ENCODE measurements at regions not wholly inside any gene's neighbourhood (a gene's known extent, or its start where the extent isn't known, plus 50 kb on each side); places are given as distances from the start of the nearest gene placed in this dataset.
"Not testable (repeated sequence)": the region's sequence is repeated elsewhere in the genome, so short reads cannot be mapped to it uniquely, and the experiment has no call there.

GRCh38 chr11:127965939-127966668 lies 621.3 kb downstream of the ETS1 start:
- H4K20me1 ChIP-seq (ENCODE audit: insufficient read depth, low read depth, low read length), result no peaks in the 10 kb centered on the region
- no peak overlapping the region for H3K9ac ChIP-seq (ENCODE audit: low read length)
- H3K27ac ChIP-seq (ENCODE audit: low read length), result no peak overlapping the region
- no peak overlapping the region for H2AFZ ChIP-seq (ENCODE audit: low read length)
- H3K27me3 ChIP-seq (ENCODE audit: low read length), result no peaks in the 10 kb centered on the region
- H3K79me2 ChIP-seq (ENCODE audit: low read length), result no peaks in the 10 kb centered on the region
- H3K4me1 ChIP-seq (ENCODE audit: low read length), result no peaks in the 10 kb centered on the region
- H3K4me3 ChIP-seq (ENCODE audit: low read length), result no peak overlapping the region
- H3K4me2 ChIP-seq (ENCODE audit: low read depth, low read length, poor library complexity, severe bottlenecking), result no peak overlapping the region
- no peak for DNase-seq
- no peaks in the 10 kb centered on the region for H3K9me3 ChIP-seq (ENCODE audit: low read length)
- no peaks in the 10 kb centered on the region for H3K9me2 ChIP-seq (replicated peaks; ENCODE audit: insufficient read depth, low read length)
- no peaks in the 10 kb centered on the region for H3K36me3 ChIP-seq (ENCODE audit: insufficient read depth, low read length)

- H3K9me3 ChIP-seq (ENCODE audit: low read length), result no peaks in the 10 kb centered on the region
- H3K27me3 ChIP-seq (ENCODE audit: low read length), result no peaks in the 10 kb centered on the region
- H3K36me3 ChIP-seq (ENCODE audit: insufficient read depth, low read length), result no peaks in the 10 kb centered on the region
- no peaks in the 10 kb centered on the region for H4K20me1 ChIP-seq (ENCODE audit: insufficient read depth, low read depth, low read length)
- no peak overlapping the region for H3K9ac ChIP-seq (ENCODE audit: low read length)
- no peak overlapping the region for H3K4me3 ChIP-seq (ENCODE audit: low read length)
- no peak overlapping the region for H3K27ac ChIP-seq (ENCODE audit: low read length)
- H2AFZ ChIP-seq (ENCODE audit: low read length), result no peak overlapping the region
- H3K4me1 ChIP-seq (ENCODE audit: low read length), result no peaks in the 10 kb centered on the region
- no peak for DNase-seq
- no peaks in the 10 kb centered on the region for H3K9me2 ChIP-seq (replicated peaks; ENCODE audit: insufficient read depth, low read length)
- H3K4me2 ChIP-seq (ENCODE audit: low read depth, low read length, poor library complexity, severe bottlenecking), result no peak overlapping the region
- H3K79me2 ChIP-seq (ENCODE audit: low read length), result no peaks in the 10 kb centered on the region
Measured at GRCh38 chr11:127962416-127962815, 624.9 kb downstream of the ETS1 start.

- H3K9ac ChIP-seq (ENCODE audit: low read length), result no peak overlapping the region
- H3K79me2 ChIP-seq (ENCODE audit: low read length), result no peaks in the 10 kb centered on the region
- no peak for DNase-seq
- H4K20me1 ChIP-seq (ENCODE audit: insufficient read depth, low read depth, low read length), result no peaks in the 10 kb centered on the region
- H3K9me3 ChIP-seq (ENCODE audit: low read length), result no peaks in the 10 kb centered on the region
- no peak overlapping the region for H3K4me2 ChIP-seq (ENCODE audit: low read depth, low read length, poor library complexity, severe bottlenecking)
- no peaks in the 10 kb centered on the region for H3K36me3 ChIP-seq (ENCODE audit: insufficient read depth, low read length)
- H3K4me3 ChIP-seq (ENCODE audit: low read length), result no peak overlapping the region
- H2AFZ ChIP-seq (ENCODE audit: low read length), result no peak overlapping the region
- no peaks in the 10 kb centered on the region for H3K4me1 ChIP-seq (ENCODE audit: low read length)
- no peaks in the 10 kb centered on the region for H3K9me2 ChIP-seq (replicated peaks; ENCODE audit: insufficient read depth, low read length)
- H3K27me3 ChIP-seq (ENCODE audit: low read length), result no peaks in the 10 kb centered on the region
- H3K27ac ChIP-seq (ENCODE audit: low read length), result no peak overlapping the region
Measured at GRCh38 chr11:127950162-127950561, 637.2 kb downstream of the ETS1 start.

- Histone ChIP-seq H3K79me2 (ENCODE audit: low read length) (no peaks in the 10 kb centered on the region), H3K4me2 (ENCODE audit: low read depth, low read length, poor library complexity, severe bottlenecking) (no peak overlapping the region), H3K9me3 (ENCODE audit: low read length) (no peaks in the 10 kb centered on the region), H3K9me2 (replicated peaks; ENCODE audit: insufficient read depth, low read length) (no peaks in the 10 kb centered on the region), H2AFZ (ENCODE audit: low read length) (no peak overlapping the region), H3K36me3 (ENCODE audit: insufficient read depth, low read length) (no peaks in the 10 kb centered on the region), H3K9ac (ENCODE audit: low read length) (no peak overlapping the region), H3K4me1 (ENCODE audit: low read length) (no peaks in the 10 kb centered on the region), H3K4me3 (ENCODE audit: low read length) (no peak overlapping the region), H3K27ac (ENCODE audit: low read length) (no peak overlapping the region), H3K27me3 (ENCODE audit: low read length) (no peaks in the 10 kb centered on the region), H4K20me1 (ENCODE audit: insufficient read depth, low read depth, low read length) (no peaks in the 10 kb centered on the region)
- no peak for DNase-seq
Measured at GRCh38 chr11:127943763-127944162, 643.6 kb downstream of the ETS1 start.

GRCh38 chr11:127943152-127943551 lies 644.2 kb downstream of the ETS1 start:
- no peak for DNase-seq
- Histone ChIP-seq H2AFZ (ENCODE audit: low read length) (no peak overlapping the region), H3K4me2 (ENCODE audit: low read depth, low read length, poor library complexity, severe bottlenecking) (no peak overlapping the region), H3K79me2 (ENCODE audit: low read length) (no peaks in the 10 kb centered on the region), H3K27me3 (ENCODE audit: low read length) (no peaks in the 10 kb centered on the region), H3K9me3 (ENCODE audit: low read length) (no peaks in the 10 kb centered on the region), H3K4me3 (ENCODE audit: low read length) (no peak overlapping the region), H3K9ac (ENCODE audit: low read length) (no peak overlapping the region), H3K9me2 (replicated peaks; ENCODE audit: insufficient read depth, low read length) (no peaks in the 10 kb centered on the region), H3K4me1 (ENCODE audit: low read length) (no peaks in the 10 kb centered on the region), H3K36me3 (ENCODE audit: insufficient read depth, low read length) (no peaks in the 10 kb centered on the region), H3K27ac (ENCODE audit: low read length) (no peak overlapping the region), H4K20me1 (ENCODE audit: insufficient read depth, low read depth, low read length) (no peaks in the 10 kb centered on the region)

GRCh38 chr11:127941554-127941953 lies 645.8 kb downstream of the ETS1 start:
- not testable (repeated sequence) for H3K9me2 ChIP-seq (replicated peaks; ENCODE audit: insufficient read depth, low read length); H3K9ac ChIP-seq (ENCODE audit: low read length)

GRCh38 chr11:127939000-127939399 lies 648.4 kb downstream of the ETS1 start:
- no peak overlapping the region for H3K27ac ChIP-seq (ENCODE audit: low read length)
- no peaks in the 10 kb centered on the region for H3K9me2 ChIP-seq (replicated peaks; ENCODE audit: insufficient read depth, low read length)
- no peaks in the 10 kb centered on the region for H3K27me3 ChIP-seq (ENCODE audit: low read length)
- no peaks in the 10 kb centered on the region for H3K4me1 ChIP-seq (ENCODE audit: low read length)
- no peak overlapping the region for H3K4me3 ChIP-seq (ENCODE audit: low read length)
- H3K9me3 ChIP-seq (ENCODE audit: low read length), result no peaks in the 10 kb centered on the region
- no peak overlapping the region for H3K9ac ChIP-seq (ENCODE audit: low read length)
- H3K4me2 ChIP-seq (ENCODE audit: low read depth, low read length, poor library complexity, severe bottlenecking), result no peak overlapping the region
- no peak overlapping the region for H2AFZ ChIP-seq (ENCODE audit: low read length)
- no peaks in the 10 kb centered on the region for H4K20me1 ChIP-seq (ENCODE audit: insufficient read depth, low read depth, low read length)
- H3K36me3 ChIP-seq (ENCODE audit: insufficient read depth, low read length), result no peaks in the 10 kb centered on the region
- no peak for DNase-seq
- no peaks in the 10 kb centered on the region for H3K79me2 ChIP-seq (ENCODE audit: low read length)

More at GRCh38 chr11:127941554-127941953, 645.8 kb downstream of the ETS1 start:
- H4K20me1 ChIP-seq (ENCODE audit: insufficient read depth, low read depth, low read length); H2AFZ ChIP-seq (ENCODE audit: low read length); DNase-seq; H3K79me2 ChIP-seq (ENCODE audit: low read length); H3K9me3 ChIP-seq (ENCODE audit: low read length); H3K4me1 ChIP-seq (ENCODE audit: low read length); H3K36me3 ChIP-seq (ENCODE audit: insufficient read depth, low read length); H3K4me3 ChIP-seq (ENCODE audit: low read length); H3K27ac ChIP-seq (ENCODE audit: low read length); H3K27me3 ChIP-seq (ENCODE audit: low read length); H3K4me2 ChIP-seq (ENCODE audit: low read depth, low read length, poor library complexity, severe bottlenecking): not testable (repeated sequence)

GRCh38 chr11:127935081-127935480 lies 652.3 kb downstream of the ETS1 start:
- Histone ChIP-seq H3K9me2 (replicated peaks; ENCODE audit: insufficient read depth, low read length) (no peaks in the 10 kb centered on the region), H3K27me3 (ENCODE audit: low read length) (no peaks in the 10 kb centered on the region), H3K27ac (ENCODE audit: low read length) (no peak overlapping the region)

More at GRCh38 chr11:127935081-127935480, 652.3 kb downstream of the ETS1 start:
- Histone ChIP-seq H3K36me3 (ENCODE audit: insufficient read depth, low read length) (no peaks in the 10 kb centered on the region), H3K9me3 (ENCODE audit: low read length) (no peaks in the 10 kb centered on the region), H3K79me2 (ENCODE audit: low read length) (no peaks in the 10 kb centered on the region), H3K9ac (ENCODE audit: low read length) (no peak overlapping the region), H2AFZ (ENCODE audit: low read length) (no peak overlapping the region), H3K4me1 (ENCODE audit: low read length) (no peaks in the 10 kb centered on the region), H4K20me1 (ENCODE audit: insufficient read depth, low read depth, low read length) (no peaks in the 10 kb centered on the region), H3K4me2 (ENCODE audit: low read depth, low read length, poor library complexity, severe bottlenecking) (no peak overlapping the region), H3K4me3 (ENCODE audit: low read length) (no peak overlapping the region)
- DNase-seq, result no peak

All from Karpas-422 (cell line).